ENCODE measurements at regions not wholly inside any gene's neighbourhood (a gene's known extent, or its start where the extent isn't known, plus 50 kb on each side); places are given as distances from the start of the nearest gene placed in this dataset.

- TF ChIP-seq CSDC2 (CRISPR knock-in tag; IDR thresholded peaks at IDR 0.05): no peak
- TF ChIP-seq ZNF565 (CRISPR knock-in tag; conservative IDR thresholded peaks at IDR 0.05; ENCODE audit: low read depth): no peak
- no peak for TF ChIP-seq PPARA (CRISPR knock-in tag; IDR thresholded peaks at IDR 0.05; ENCODE audit: borderline replicate concordance)
- TF ChIP-seq ZNF70 (CRISPR knock-in tag; IDR thresholded peaks at IDR 0.05): no peak
- no peak for TF ChIP-seq ESRRG (CRISPR knock-in tag; IDR thresholded peaks at IDR 0.05)
- no peak for TF ChIP-seq ARNTL (CRISPR knock-in tag; IDR thresholded peaks at IDR 0.05; ENCODE audit: borderline replicate concordance, low read depth)
- no peak for TF ChIP-seq POU6F1 (CRISPR knock-in tag; IDR thresholded peaks at IDR 0.05; ENCODE audit: borderline replicate concordance, low read depth)
- no peak for TF ChIP-seq ZFP30 (CRISPR knock-in tag; IDR thresholded peaks at IDR 0.05)
- no peak for TF ChIP-seq BACH2 (CRISPR knock-in tag; IDR thresholded peaks at IDR 0.05; ENCODE audit: borderline replicate concordance)
- TF ChIP-seq GLIS3 (CRISPR knock-in tag; IDR thresholded peaks at IDR 0.05): no peak
- no peak for TF ChIP-seq RARB (CRISPR knock-in tag; IDR thresholded peaks at IDR 0.05)
- no peak for TF ChIP-seq CREB5 (CRISPR knock-in tag; IDR thresholded peaks at IDR 0.05; ENCODE audit: low read depth)
- ATAC-seq: no peak
Observed at GRCh38 chr16:5971924-5972323, 874.3 kb upstream of the EEF2KMT start.

GRCh38 chr16:5971106-5971505, 873.5 kb upstream of the EEF2KMT start:
- no peak for ATAC-seq
- no peak for TF ChIP-seq SNAI2 (CRISPR knock-in tag; IDR thresholded peaks at IDR 0.05)
- TF ChIP-seq CSDC2 (CRISPR knock-in tag; IDR thresholded peaks at IDR 0.05): no peak
- no peak for TF ChIP-seq ZFP3 (CRISPR knock-in tag; IDR thresholded peaks at IDR 0.05)
- TF ChIP-seq PPARA (CRISPR knock-in tag; IDR thresholded peaks at IDR 0.05; ENCODE audit: borderline replicate concordance): no peak
- no peak for TF ChIP-seq ZC3H10 (CRISPR knock-in tag; IDR thresholded peaks at IDR 0.05)
- no peak for TF ChIP-seq TCF4 (CRISPR knock-in tag; IDR thresholded peaks at IDR 0.05; ENCODE audit: borderline replicate concordance)
- TF ChIP-seq ZNF70 (CRISPR knock-in tag; IDR thresholded peaks at IDR 0.05): no peak
- no peak for TF ChIP-seq RARB (CRISPR knock-in tag; IDR thresholded peaks at IDR 0.05)
- no peak for TF ChIP-seq ARNTL (CRISPR knock-in tag; IDR thresholded peaks at IDR 0.05; ENCODE audit: borderline replicate concordance, low read depth)
- TF ChIP-seq PATZ1 (CRISPR knock-in tag; IDR thresholded peaks at IDR 0.05; ENCODE audit: borderline replicate concordance): no peak

- TF ChIP-seq PPARA (CRISPR knock-in tag; IDR thresholded peaks at IDR 0.05; ENCODE audit: borderline replicate concordance) (no peak), ZNF565 (CRISPR knock-in tag; conservative IDR thresholded peaks at IDR 0.05; ENCODE audit: low read depth) (no peak), OSR1 (CRISPR knock-in tag; IDR thresholded peaks at IDR 0.05) (no peak), PATZ1 (CRISPR knock-in tag; IDR thresholded peaks at IDR 0.05; ENCODE audit: borderline replicate concordance) (no peak), ZFP30 (CRISPR knock-in tag; IDR thresholded peaks at IDR 0.05) (no peak), TOX (CRISPR knock-in tag; IDR thresholded peaks at IDR 0.05; ENCODE audit: borderline replicate concordance) (no peak), ZC3H10 (CRISPR knock-in tag; IDR thresholded peaks at IDR 0.05) (no peak), TCF4 (CRISPR knock-in tag; IDR thresholded peaks at IDR 0.05; ENCODE audit: borderline replicate concordance) (no peak), ESRRG (CRISPR knock-in tag; IDR thresholded peaks at IDR 0.05) (no peak)
- no peak for ATAC-seq
Observed at GRCh38 chr16:5966004-5966403, 868.4 kb upstream of the EEF2KMT start.

- ATAC-seq: no peak
- TF ChIP-seq ZFP3 (CRISPR knock-in tag; IDR thresholded peaks at IDR 0.05) (no peak), GLIS3 (CRISPR knock-in tag; IDR thresholded peaks at IDR 0.05) (no peak)
Observed at GRCh38 chr16:5965321-5965720, 867.7 kb upstream of the EEF2KMT start.

GRCh38 chr16:5951486-5951885, 853.9 kb upstream of the EEF2KMT start:
- ATAC-seq: no peak
- TF ChIP-seq SNAI2 (CRISPR knock-in tag; IDR thresholded peaks at IDR 0.05): no peak
- TF ChIP-seq ESRRG (CRISPR knock-in tag; IDR thresholded peaks at IDR 0.05): no peak
- TF ChIP-seq TCF4 (CRISPR knock-in tag; IDR thresholded peaks at IDR 0.05; ENCODE audit: borderline replicate concordance): no peak
- no peak for TF ChIP-seq OSR1 (CRISPR knock-in tag; IDR thresholded peaks at IDR 0.05)
- TF ChIP-seq ZNF8 (CRISPR knock-in tag; IDR thresholded peaks at IDR 0.05): no peak
- no peak for TF ChIP-seq POU6F1 (CRISPR knock-in tag; IDR thresholded peaks at IDR 0.05; ENCODE audit: borderline replicate concordance, low read depth)

Data from SK-N-SH treated with all-trans-retinoic acid at 6 μM for 48 hours (cell line).